GM12874 (cell line): ENCODE measurements at regions not wholly inside any gene's neighbourhood (a gene's known extent, or its start where the extent isn't known, plus 50 kb on each side); places are given as distances from the start of the nearest gene placed in this dataset.

Experiments used
- CTCF ChIP-seq: IDR thresholded peaks from 2 replicates; pipeline ENCODE4 v1.5.1; 2011; ENCODE audit warnings: low read depth, mild to moderate bottlenecking, control low read depth, low read length, moderate library complexity; ENCODE audit not compliant: insufficient read depth

GRCh38 chr2:12624905-12625598 lies 91.7 kb upstream of the TRIB2 start:
- TF ChIP-seq CTCF: no peak

- TF ChIP-seq CTCF: no peak
These were observed 79.7 kb upstream of the TRIB2 start for GRCh38 chr2:12636837-12637581.

- no peak for TF ChIP-seq CTCF
These were observed 79.0 kb upstream of the TRIB2 start for GRCh38 chr2:12637754-12638153.

- no peak for TF ChIP-seq CTCF
These were observed 75.3 kb upstream of the TRIB2 start for GRCh38 chr2:12641441-12641840.

GRCh38 chr2:12642332-12642731 lies 74.4 kb upstream of the TRIB2 start:
- TF ChIP-seq CTCF: no peak

GRCh38 chr2:12642859-12643258 lies 73.9 kb upstream of the TRIB2 start:
- TF ChIP-seq CTCF: no peak

GRCh38 chr2:12649602-12650400 lies 66.9 kb upstream of the TRIB2 start:
- TF ChIP-seq CTCF: no peak
